ENCODE measurements at regions not wholly inside any gene's neighbourhood (a gene's known extent, or its start where the extent isn't known, plus 50 kb on each side); places are given as distances from the start of the nearest gene placed in this dataset.
"Not testable (repeated sequence)": the region's sequence is repeated elsewhere in the genome, so short reads cannot be mapped to it uniquely, and the experiment has no call there.

- no peak for TF ChIP-seq CTCF (IDR thresholded peaks at IDR 0.05; ENCODE audit: unreplicated experiment)
- DNase-seq (ENCODE audit: low spot score), result no peak
- no peak overlapping the region for H3K4me3 Mint-ChIP-seq (ENCODE audit: unreplicated experiment)
- H3K36me3 Mint-ChIP-seq (ENCODE audit: low read depth, unreplicated experiment), result no peaks in the 10 kb centered on the region
- H3K9me3 Mint-ChIP-seq (ENCODE audit: unreplicated experiment), result no peaks in the 10 kb centered on the region
- peaks cover 2% of the 10 kb centered on the region for H3K27me3 Mint-ChIP-seq (ENCODE audit: unreplicated experiment)
- H3K4me1 Mint-ChIP-seq (ENCODE audit: unreplicated experiment), result no peaks in the 10 kb centered on the region
- H3K27ac Mint-ChIP-seq (ENCODE audit: unreplicated experiment), result no peak overlapping the region
These were observed 953.5 kb downstream of the CNTNAP5 start for GRCh38 chr2:124978597-124978996.

- Mint-ChIP-seq H3K27me3 (ENCODE audit: unreplicated experiment) (no peaks in the 10 kb centered on the region), H3K27ac (ENCODE audit: unreplicated experiment) (no peak overlapping the region), H3K9me3 (ENCODE audit: unreplicated experiment) (no peaks in the 10 kb centered on the region), H3K36me3 (ENCODE audit: low read depth, unreplicated experiment) (no peaks in the 10 kb centered on the region), H3K4me3 (ENCODE audit: unreplicated experiment) (no peak overlapping the region), H3K4me1 (ENCODE audit: unreplicated experiment) (no peaks in the 10 kb centered on the region)
- DNase-seq (ENCODE audit: low spot score), result no peak
- no peak for TF ChIP-seq CTCF (IDR thresholded peaks at IDR 0.05; ENCODE audit: unreplicated experiment)
These were observed 958.5 kb downstream of the CNTNAP5 start for GRCh38 chr2:124983595-124983994.

- H3K27me3 Mint-ChIP-seq (ENCODE audit: unreplicated experiment), result no peaks in the 10 kb centered on the region
- H3K36me3 Mint-ChIP-seq (ENCODE audit: low read depth, unreplicated experiment), result no peaks in the 10 kb centered on the region
- DNase-seq (ENCODE audit: low spot score), result no peak
- no peak overlapping the region for H3K4me3 Mint-ChIP-seq (ENCODE audit: unreplicated experiment)
- H3K9me3 Mint-ChIP-seq (ENCODE audit: unreplicated experiment), result no peaks in the 10 kb centered on the region
- TF ChIP-seq CTCF (IDR thresholded peaks at IDR 0.05; ENCODE audit: unreplicated experiment), result no peak
- no peaks in the 10 kb centered on the region for H3K4me1 Mint-ChIP-seq (ENCODE audit: unreplicated experiment)
- H3K27ac Mint-ChIP-seq (ENCODE audit: unreplicated experiment), result no peak overlapping the region
These were observed 960.2 kb downstream of the CNTNAP5 start for GRCh38 chr2:124985270-124985669.

- Mint-ChIP-seq H3K4me3 (ENCODE audit: unreplicated experiment) (no peak overlapping the region), H3K27ac (ENCODE audit: unreplicated experiment) (no peak overlapping the region), H3K36me3 (ENCODE audit: low read depth, unreplicated experiment) (no peaks in the 10 kb centered on the region), H3K27me3 (ENCODE audit: unreplicated experiment) (no peaks in the 10 kb centered on the region), H3K9me3 (ENCODE audit: unreplicated experiment) (no peaks in the 10 kb centered on the region), H3K4me1 (ENCODE audit: unreplicated experiment) (no peaks in the 10 kb centered on the region)
- TF ChIP-seq CTCF (IDR thresholded peaks at IDR 0.05; ENCODE audit: unreplicated experiment), result no peak
- no peak for DNase-seq (ENCODE audit: low spot score)
These were observed 961.0 kb downstream of the CNTNAP5 start for GRCh38 chr2:124986136-124986535.

GRCh38 chr2:124986870-124987269 is 961.8 kb downstream of the CNTNAP5 start:
- H3K36me3 Mint-ChIP-seq (ENCODE audit: low read depth, unreplicated experiment); H3K27me3 Mint-ChIP-seq (ENCODE audit: unreplicated experiment); H3K4me3 Mint-ChIP-seq (ENCODE audit: unreplicated experiment); H3K4me1 Mint-ChIP-seq (ENCODE audit: unreplicated experiment); H3K27ac Mint-ChIP-seq (ENCODE audit: unreplicated experiment); H3K9me3 Mint-ChIP-seq (ENCODE audit: unreplicated experiment); DNase-seq (ENCODE audit: low spot score): not testable (repeated sequence)

GRCh38 chr2:124987436-124987835 is 962.3 kb downstream of the CNTNAP5 start:
- not testable (repeated sequence) for H3K27me3 Mint-ChIP-seq (ENCODE audit: unreplicated experiment); H3K36me3 Mint-ChIP-seq (ENCODE audit: low read depth, unreplicated experiment); H3K4me1 Mint-ChIP-seq (ENCODE audit: unreplicated experiment); H3K4me3 Mint-ChIP-seq (ENCODE audit: unreplicated experiment); H3K27ac Mint-ChIP-seq (ENCODE audit: unreplicated experiment); H3K9me3 Mint-ChIP-seq (ENCODE audit: unreplicated experiment); DNase-seq (ENCODE audit: low spot score)

All from endothelial cell (in vitro differentiated cells).